Suppressor macrophage treated with lipopolysaccharide for 4 hours (primary cell): ENCODE measurements at regions not wholly inside any gene's neighbourhood (a gene's known extent, or its start where the extent isn't known, plus 50 kb on each side); places are given as distances from the start of the nearest gene placed in this dataset.
"Not testable (repeated sequence)": the region's sequence is repeated elsewhere in the genome, so short reads cannot be mapped to it uniquely, and the experiment has no call there.

Experiments used
- DNase-seq: peaks from one replicate; pipeline ENCODE4 v3.0.0-alpha.2; 2020

DNA sequence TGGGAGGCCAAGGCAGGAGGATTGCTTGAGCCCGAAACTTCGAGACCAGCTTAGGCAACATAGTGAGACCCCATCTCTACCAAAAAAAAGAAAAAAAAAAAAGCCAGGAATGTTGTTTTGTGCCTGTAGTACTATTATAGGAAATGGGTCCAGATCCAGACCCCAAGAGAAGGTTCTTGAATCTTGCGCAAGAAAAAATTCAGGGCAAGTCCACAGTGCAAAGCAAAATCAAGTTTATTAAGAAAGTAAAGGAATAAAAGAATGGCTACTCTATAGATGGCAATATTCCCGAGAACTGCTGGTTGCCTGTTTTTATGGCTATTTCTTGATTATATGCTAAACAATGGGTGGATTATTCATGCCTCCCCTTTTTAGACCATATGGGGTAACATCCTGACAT, 51.2 kb upstream of the RDX start:
- no peak for DNase-seq

GRCh38 chr11:110349138-110349996, 53.0 kb upstream of the RDX start:
- peak; percentile 89 for DNase-seq

DNA sequence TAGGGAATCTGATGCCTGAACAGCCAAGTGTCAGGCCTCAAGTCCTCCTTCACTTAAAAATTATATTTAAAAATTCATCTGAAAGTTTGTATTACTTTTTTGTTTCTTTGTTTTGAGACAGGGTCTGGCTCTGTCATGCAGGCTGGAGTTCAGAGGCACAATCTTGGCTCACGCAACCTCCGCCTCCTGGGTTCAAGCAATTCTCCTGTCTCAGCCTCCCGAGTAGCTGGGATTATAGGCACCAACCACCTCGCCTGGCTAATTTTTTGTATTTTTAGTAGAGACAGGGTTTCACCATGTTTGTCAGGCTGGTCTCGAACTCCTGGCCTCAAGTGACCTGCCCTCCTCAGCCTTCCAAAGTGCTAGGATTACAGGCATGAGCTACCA, 53.6 kb upstream of the RDX start:
- not testable (repeated sequence) for DNase-seq

GRCh38 chr11:110355011-110355744, 58.8 kb upstream of the RDX start:
- no peak for DNase-seq

- peak; percentile 84 for DNase-seq
Observed at GRCh38 chr11:110356762-110357671, 60.6 kb upstream of the RDX start.

GRCh38 chr11:110358336-110358735, 61.9 kb upstream of the RDX start:
- DNase-seq = peak; percentile 47

DNA sequence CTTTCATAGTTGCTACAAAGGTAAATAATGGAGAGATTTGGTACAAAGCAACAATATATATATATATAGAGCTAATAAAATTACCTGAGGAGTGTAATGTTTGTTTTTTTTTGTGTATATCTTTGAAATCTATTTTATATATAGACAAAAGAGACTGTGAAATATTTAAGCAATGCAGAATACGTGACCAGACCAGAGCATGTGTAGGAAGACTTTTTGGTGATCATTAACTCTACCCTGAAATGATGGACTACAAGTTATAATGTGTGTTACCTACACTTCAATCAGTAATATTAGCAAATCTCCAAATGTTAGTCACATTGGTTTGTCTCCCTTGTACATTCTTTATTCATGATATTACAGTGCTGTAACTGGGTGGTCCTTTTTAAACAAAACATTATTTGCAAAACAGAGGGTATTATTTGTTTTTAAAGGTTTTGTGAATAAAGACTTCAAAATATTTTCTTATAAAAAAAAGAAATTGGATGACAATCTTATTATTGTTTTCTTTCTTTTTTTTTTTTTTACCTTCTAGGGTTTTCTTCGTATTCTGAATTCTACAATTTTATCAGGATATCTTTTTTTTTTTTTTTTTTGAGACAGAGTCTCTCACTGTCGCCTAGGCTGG, 64.5 kb upstream of the RDX start:
- DNase-seq = not testable (repeated sequence)

- no peak for DNase-seq
Observed at GRCh38 chr11:110362971-110363509, 66.6 kb upstream of the RDX start.

GRCh38 chr11:110366291-110366690, 63.5 kb upstream of the FDX1 start:
- DNase-seq = no peak

- DNase-seq = no peak
Observed at GRCh38 chr11:110367571-110367970, 62.2 kb upstream of the FDX1 start.

GRCh38 chr11:110371084-110371483, 58.7 kb upstream of the FDX1 start:
- DNase-seq = peak; percentile 52

DNA sequence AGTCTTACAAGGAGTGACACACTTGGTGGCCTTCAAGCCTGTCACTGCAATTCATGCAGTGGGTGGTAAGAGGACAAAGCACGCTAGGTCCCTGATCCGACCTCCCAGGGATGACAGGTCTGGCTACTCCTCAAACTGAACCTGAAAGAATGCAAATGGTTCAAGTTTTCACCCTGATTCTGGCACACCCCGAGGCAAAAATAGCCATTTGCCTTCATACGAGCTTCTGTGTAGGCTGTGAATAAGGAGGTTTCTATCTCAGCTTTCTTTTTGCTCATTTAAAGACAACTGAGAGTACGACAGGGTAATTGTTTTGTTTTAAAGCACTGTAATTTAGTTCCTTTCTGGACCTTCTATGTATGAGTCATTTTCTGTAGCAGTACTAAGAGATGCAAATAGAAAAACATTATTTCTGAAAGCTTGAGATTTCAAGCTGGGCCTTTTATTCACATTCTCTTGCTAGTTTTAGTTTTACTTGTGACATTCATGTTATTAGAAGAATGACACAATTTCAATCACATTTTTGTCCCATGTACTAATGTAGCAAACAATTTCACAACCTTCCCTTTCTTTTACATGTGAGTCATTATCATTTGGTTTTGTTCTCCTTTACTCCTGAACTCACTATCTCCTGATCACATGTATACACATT, 56.6 kb upstream of the FDX1 start:
- DNase-seq = peak; percentile 94

GRCh38 chr11:110374921-110375320, 54.8 kb upstream of the FDX1 start:
- DNase-seq = peak; percentile 92

- no peak for DNase-seq
Observed at GRCh38 chr11:110375351-110375750, 54.4 kb upstream of the FDX1 start.

DNA sequence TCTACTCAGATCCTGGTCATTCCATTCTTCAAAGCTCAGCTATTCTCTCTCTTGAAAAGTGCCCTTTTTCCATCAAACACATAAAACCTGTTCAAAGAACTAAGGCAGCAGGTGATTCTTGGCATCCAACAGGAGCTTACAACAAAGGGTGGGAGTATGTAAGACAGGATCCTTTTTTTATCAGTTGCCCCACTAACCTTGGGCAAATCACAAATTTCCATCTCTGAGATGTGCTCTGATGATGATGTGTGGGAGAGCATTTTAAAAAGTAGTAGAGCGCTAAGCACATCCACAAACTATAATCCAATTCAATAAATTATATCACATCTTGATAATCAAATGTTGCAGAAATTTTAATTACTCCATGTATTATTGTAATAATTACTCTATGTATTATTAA, 53.7 kb upstream of the FDX1 start:
- DNase-seq = peak; percentile 19

GRCh38 chr11:110376711-110377324, 52.9 kb upstream of the FDX1 start:
- DNase-seq = peak; percentile 95

GRCh38 chr11:110377434-110377833, 52.3 kb upstream of the FDX1 start:
- DNase-seq = peak; percentile 61

GRCh38 chr11:110379261-110379660, 50.5 kb upstream of the FDX1 start:
- no peak for DNase-seq

DNA sequence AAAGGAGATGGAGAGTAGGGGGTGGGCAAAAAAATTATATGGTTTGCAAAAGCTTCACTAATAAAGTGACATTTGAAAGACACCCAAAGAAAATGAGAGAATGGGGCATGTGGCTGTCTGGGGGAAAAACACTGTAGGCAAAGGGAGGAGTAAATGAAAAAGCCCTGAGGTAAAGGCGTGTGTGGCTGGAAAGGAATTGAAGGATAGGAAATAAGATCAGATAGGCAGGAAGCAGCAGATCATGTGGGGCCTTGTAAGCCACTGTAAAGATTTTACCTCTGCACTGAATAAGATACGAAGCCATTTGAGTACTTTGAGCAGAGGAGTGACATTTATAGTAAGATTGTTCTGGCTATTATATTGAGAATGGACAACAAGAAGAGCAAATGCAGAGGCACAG, 49.8 kb upstream of the FDX1 start:
- no peak for DNase-seq
